ENCODE measurements at regions not wholly inside any gene's neighbourhood (a gene's known extent, or its start where the extent isn't known, plus 50 kb on each side); places are given as distances from the start of the nearest gene placed in this dataset.
"Not testable (repeated sequence)": the region's sequence is repeated elsewhere in the genome, so short reads cannot be mapped to it uniquely, and the experiment has no call there.

- intact Hi-C loops (cut with micrococcal nuclease): no loop called here
- DNase-seq (no peak), ATAC-seq (no peak)
Observed at GRCh38 chr2:38486213-38487026, 109.3 kb upstream of the ATL2 start.

GRCh38 chr2:38485734-38486133 is 108.7 kb upstream of the ATL2 start:
- intact Hi-C loops (cut with micrococcal nuclease): no loop called here
- ATAC-seq (no peak), DNase-seq (no peak)

DNA sequence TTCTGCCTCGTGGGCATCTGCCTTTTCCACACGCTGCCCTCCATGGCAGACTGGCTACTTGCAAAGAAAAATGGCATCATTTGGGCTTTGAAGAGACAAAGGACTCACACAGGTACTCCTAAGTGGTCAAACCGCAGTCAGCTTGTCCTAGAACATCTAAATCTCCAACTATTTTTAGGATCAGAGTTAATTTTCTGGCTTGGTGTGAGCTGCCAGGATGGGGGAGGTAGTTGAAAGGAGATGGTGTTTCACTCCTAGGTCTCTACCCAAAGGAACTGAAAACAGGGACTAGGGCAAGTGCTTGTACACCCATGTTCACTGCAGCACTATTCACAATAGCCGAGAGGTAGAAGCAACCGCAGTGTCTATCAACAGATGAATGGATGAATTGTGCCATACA is 107.9 kb upstream of the ATL2 start:
- intact Hi-C loops (cut with micrococcal nuclease): no loop called here
- DNase-seq: no peak
- no peak for ATAC-seq

DNA sequence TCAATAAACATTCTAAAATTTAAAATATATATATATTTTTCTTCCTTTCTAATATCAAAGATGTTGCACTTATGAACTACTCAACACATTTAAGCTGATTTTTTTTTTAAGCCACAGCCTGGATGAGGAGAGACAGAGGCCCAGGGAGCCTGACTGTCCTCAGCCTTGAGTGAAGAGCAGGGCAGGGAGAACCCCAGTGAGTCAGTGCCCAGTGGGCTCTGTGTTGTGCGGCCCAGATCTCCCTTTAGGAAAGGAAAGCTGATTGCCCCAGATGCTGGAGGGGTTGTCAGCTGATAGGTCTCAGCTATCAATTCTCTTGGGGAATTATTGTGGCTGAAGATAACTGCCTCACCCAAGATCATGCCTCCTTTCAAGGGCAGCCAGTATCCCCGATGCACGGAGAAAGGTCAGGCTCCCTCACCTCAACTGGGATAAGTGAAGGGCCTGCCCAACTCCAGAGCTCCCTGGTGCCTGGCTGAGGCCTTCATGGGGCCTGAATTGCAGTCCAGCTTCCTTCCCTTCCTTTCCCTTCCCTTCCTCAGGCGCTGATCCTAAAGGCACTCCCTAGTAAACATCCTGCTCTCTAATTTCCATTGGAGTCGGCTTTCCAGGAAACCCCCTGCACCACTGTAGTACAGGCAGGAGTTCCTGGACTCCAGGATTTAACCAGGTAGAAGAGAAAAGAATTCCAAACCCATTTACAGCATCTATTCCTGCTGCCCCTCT is 106.9 kb upstream of the ATL2 start:
- ATAC-seq: no peak

GRCh38 chr2:38482710-38483109 is 105.6 kb upstream of the ATL2 start:
- ATAC-seq; DNase-seq; intact Hi-C loops (cut with micrococcal nuclease): not testable (repeated sequence)

More for the DNA sequence above, 106.9 kb upstream of the ATL2 start:
- DNase-seq: no peak
- intact Hi-C loops (cut with micrococcal nuclease): no loop called here

DNA sequence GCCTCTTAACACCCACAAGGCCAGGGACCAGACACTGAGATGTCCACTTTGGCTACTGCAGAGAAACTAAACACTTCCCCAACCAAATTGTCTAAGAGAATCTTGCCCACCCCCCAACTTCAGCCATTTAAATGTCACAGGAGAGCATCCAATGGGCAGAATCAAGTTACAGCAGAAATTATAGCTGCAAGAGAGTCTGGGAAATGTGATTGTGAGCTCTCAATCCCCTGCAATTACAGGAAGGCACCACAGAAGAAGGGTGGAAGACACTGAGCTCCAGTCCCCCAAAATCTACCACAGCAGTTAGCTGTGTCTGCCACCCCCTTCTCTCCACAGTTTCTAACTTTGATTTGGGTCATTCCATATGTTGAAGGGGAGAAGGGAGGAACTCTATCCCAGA is 103.5 kb upstream of the ATL2 start:
- DNase-seq (no peak), ATAC-seq (no peak)
- intact Hi-C loops (cut with micrococcal nuclease): no loop called here

- ATAC-seq: no peak
Observed at GRCh38 chr2:38477006-38477405, 99.9 kb upstream of the ATL2 start.

DNA sequence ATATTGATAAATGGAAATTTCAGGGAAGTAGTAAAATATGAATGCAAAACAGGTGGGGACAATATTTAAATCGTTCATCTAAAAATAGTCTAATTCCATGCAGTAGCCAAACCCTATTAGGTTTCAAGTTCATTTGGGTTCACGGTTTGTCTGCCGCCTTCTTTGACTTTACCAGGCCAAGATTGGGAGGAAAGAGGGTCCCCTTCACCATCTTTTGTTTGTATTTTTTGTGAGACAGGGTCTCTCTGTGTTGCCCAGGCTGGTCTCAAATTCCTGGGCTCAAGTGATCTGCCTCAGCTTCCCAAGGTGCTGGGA is 98.5 kb upstream of the ATL2 start:
- intact Hi-C loops (cut with micrococcal nuclease): no loop called here
- DNase-seq (no peak), ATAC-seq (no peak)

More at GRCh38 chr2:38477006-38477405, 99.9 kb upstream of the ATL2 start:
- no peak for DNase-seq
- intact Hi-C loops (cut with micrococcal nuclease): no loop called here

DNA sequence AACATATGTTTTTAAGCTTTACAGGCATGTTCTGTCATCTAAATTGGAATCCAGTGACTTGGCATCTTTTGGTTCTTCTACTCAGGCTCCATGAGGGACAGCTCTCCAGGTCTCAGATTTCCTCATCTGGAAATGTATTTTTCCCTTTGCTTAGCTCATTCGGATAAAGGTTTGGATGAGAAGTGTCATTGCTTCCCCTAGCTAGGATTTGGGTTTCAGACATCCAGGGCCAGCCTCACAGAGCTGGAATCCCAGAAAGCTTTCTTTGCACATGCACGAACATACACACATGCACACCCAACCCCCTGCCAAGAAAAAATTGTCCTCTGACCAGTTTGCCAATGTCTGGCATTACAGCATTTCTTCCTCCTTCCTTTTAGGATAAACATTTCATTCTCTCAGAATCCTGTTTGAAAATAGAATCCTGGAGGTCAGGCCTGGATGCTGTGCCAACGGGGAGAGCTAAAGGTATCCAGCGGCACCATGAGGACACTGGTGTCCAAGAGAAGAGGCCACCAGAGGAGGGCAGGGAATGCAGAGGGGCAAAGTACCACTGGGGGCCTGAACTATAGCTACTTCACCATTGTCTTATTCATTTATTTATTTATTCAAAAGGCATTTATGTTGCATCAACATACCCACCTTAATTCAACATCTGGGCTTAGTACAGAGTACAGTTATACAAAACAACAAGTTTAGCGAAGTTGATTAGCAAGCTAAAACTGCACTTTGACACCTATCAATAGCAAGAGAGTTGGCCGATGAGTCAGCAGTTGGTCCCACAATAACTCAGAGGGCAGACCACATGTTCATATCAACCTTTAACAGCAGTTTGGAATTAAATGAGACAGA is 97.9 kb upstream of the ATL2 start:
- ATAC-seq: no peak
- no peak for DNase-seq
- intact Hi-C loops (cut with micrococcal nuclease): no loop called here

DNA sequence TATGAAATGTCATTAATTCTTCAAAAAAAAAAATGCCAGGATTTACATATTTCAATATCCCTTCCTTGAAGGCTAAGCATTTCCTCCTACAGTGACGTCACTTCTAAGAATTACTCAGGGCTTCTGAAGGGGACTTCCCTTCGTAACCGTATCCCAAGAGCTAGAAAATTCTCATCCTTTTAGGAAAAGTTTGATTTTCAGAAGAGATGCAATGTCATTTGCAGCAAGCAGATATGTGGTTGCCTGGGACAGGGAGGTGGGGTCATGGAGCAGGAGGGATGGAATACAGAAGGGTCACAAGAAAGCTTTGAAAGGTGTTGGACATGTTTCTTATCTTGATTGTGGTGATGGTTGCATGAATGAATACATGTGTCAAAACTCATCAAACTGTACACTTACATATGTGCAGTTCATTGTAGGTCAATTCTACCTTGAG is 97.0 kb upstream of the ATL2 start:
- ATAC-seq (no peak), DNase-seq (no peak)
- intact Hi-C loops (cut with micrococcal nuclease): no loop called here

DNA sequence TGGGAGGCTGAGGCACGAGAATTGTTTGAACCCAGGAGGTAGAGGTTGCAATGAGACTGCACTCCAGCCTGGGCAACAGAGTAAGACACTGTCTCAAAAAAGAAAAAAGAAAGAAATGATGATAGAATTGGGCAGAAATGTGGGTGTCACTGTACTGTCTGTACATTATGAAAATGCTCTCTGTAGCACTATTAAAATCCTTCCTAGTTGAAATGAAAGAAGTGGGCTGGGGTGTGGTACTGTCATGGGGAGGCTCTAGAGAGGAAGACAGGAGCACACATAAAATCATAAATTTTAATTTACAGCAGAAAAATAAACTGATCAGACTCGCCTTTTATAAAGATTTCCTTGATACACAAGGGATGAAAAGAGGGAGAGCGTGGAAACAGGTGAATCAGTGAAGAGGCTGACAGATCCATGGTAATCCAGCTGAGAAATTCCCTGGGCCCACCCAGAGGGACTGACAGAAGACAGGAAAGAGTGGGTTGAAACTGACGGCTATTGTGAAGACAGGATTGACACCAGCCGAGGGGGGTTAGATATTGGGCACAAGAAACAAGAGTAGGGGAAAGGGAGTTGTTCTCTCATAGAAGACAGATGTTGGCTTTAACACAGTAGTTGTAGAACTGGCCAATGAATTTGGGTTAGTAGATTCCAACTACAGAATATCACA is 96.4 kb upstream of the ATL2 start:
- intact Hi-C loops (cut with micrococcal nuclease): no loop called here
- ATAC-seq: no peak
- DNase-seq: no peak

DNA sequence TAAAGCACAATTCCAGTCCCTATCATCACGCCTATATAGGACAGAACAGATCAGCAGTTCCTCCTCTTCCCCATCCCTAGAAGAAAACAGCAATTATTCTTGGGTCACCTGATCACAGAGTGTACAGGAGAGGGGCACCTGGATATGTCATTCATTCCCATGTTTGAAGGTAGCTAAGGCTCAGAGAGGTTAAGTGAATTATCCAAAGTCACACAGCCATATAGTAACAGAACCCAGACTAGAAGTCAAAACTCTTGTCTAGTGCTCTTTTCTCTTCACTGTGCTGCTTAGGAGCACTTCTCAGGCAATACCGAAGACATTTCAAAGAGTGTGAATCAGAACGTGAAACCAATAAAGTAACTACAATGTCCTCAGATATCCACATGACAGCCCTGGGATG is 93.0 kb upstream of the ATL2 start:
- intact Hi-C loops (cut with micrococcal nuclease): no loop called here
- DNase-seq (no peak), ATAC-seq (no peak)

GRCh38 chr2:38467768-38468455 is 90.8 kb upstream of the ATL2 start:
- ATAC-seq (no peak), DNase-seq (no peak)
- intact Hi-C loops (cut with micrococcal nuclease): loop anchor here (10.0 kb wide), 1 partner anchor 153 kb away; no protein-coding TSS in a partner anchor

DNA sequence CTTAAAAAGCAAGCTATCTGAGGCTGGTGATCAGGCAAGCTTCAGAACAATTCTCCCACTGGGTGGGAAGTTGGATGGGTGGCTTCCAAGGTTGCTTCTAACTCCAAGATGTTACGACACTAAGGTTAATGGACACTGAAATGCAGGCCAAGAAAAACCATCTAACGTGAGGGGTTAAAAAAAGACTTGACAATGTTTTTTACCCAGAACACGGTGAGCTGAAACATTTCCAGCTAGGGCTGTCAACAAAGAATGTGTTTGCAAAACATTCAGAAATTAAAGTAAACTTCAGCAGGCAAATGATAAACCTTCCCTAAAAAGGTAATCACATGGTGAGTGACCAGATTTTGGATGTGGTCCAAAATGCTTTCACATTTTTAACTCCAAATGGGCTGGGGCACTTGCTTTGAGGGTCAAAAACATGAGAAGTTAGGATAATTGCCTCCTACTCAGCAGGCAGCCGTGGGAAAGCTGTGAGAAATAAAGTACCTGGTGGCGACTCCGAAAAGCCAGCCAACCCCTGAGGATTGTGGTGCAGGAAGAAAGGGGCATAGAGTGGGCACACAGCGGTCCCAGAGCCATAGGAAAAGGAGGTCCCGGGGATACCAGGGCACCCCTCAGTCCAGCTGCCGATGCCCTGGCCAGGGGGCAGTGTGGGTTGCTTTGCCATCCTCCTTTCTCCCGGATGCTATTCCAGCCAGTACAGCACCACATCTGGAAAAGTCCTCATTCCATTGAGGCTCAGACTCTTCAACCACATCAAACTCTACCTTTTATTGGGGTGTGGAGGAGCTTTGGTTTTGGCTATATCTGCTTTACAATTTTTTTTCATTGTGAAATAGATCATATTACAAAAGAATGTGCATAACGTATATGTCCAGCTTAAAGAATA is 90.0 kb upstream of the ATL2 start:
- intact Hi-C loops (cut with micrococcal nuclease): loop anchor here (10.0 kb wide), 1 partner anchor 152 kb away; no protein-coding TSS in a partner anchor
- no peak for ATAC-seq
- no peak for DNase-seq

- intact Hi-C loops (cut with micrococcal nuclease): loop anchor here (10.0 kb wide), 1 partner anchor 152 kb away; no protein-coding TSS in a partner anchor
- DNase-seq (no peak), ATAC-seq (no peak)
Observed at GRCh38 chr2:38466409-38466808, 89.3 kb upstream of the ATL2 start.

DNA sequence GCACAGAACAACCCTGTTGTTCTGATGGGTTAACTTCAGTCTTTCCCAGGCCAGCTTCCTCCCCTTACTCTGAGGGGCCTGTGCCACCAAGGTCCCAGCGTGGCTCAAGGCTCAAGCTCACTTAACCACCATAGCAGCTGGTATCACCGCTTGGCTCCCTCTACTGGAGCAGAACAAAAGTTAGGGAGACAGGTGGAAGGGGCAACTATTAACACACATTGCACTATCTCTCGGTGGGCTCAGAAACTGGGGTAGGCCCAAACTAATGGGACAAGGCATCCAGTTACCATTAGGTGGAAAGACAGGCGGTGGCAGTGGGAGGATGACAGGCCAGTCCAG is 88.7 kb upstream of the ATL2 start:
- intact Hi-C loops (cut with micrococcal nuclease): loop anchor here (10.0 kb wide), 1 partner anchor 151 kb away; no protein-coding TSS in a partner anchor
- peak; percentile 66 for ATAC-seq
- peak; percentile 34 for DNase-seq

DNA sequence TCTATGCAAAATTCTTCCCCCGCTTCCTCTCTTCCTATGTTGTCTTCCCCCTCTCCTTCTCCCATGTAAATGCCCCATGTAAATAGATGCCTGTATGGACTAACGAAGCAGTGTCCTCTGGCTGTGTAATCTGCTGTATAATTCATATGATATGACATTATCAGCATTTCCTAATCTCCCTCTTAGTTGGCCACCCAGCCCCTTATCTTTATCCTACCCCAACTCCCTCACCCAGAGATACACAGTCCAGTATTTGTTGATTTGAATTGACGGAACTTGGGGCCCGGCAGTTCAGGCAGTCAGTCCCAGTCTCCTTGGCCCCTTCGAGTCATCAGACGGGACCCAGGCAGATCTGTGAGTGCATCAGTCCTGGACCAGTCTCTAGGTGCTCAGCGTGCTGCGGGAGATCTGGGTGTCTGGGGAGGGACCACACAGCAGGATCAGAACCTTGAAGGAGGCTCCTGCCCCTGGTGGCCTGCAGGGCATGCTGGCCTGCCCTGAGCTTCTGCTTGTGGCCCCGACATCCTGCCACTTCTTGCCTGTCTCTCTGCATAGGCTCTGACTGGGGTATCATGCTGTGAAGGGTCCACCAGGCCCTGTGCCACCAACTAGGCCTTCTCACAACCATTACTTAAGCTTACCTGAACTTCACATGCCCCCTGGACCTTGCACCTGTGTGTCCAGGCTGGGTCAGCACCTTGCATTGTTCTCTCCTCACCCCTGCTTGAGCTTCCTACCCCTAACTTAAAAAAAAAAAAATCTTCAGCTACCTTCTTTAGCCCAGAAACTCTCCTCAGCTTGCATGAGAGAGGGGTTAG is 88.1 kb upstream of the ATL2 start:
- DNase-seq (no peak), ATAC-seq (no peak)
- intact Hi-C loops (cut with micrococcal nuclease): loop anchor here (10.0 kb wide), 1 partner anchor 150 kb away; no protein-coding TSS in a partner anchor

All from left ventricle myocardium superior (tissue), 1 donor.